ENCODE measurements at regions not wholly inside any gene's neighbourhood (a gene's known extent, or its start where the extent isn't known, plus 50 kb on each side); places are given as distances from the start of the nearest gene placed in this dataset.

DNA sequence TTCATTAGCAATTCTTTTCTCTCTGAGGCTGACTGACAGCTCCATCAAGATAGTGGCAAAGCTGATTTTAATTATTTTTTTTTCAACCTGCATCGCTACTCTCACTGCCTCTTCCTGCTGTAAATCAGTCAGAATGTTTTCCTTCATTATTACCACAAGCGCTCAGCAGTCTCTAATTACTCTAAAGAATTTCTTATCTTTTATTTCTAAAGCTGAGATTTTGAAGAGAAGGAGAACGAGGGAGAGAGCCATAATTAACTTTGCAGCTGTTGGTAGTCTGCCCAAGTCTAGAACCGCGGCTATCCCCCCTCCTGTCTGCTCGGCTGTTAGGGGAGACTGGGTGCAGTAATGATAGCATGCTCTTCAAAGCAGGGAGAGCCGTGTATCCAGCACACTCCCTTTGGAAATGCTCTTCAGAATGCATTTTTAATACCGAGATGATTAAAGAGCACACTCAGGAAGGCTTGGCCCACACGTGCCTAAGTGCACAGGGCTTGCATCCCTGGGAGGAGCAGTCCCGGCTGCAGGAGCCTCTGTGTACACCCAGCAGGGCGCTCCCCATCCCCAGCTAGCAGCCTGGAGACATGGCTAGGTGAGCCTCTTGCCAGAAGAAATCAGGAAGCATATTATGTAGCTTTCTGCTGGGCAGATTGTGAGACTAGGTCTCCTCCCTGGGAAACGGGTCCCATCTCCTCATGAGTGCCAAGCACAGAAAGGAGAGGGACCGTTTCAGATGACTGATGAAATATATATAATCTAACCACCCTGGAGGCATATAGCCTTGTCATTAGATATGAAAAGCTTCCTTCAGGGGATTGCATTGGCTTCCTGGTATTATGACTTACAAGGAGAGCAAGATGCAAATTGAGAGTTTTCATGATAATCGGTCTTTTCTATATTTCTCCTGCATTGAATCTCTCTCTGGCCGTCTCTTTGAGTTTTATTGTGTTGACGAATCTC, 555.2 kb downstream of the CMPK2 start:
- TF ChIP-seq POLR2AphosphoS5 (IDR thresholded peaks at IDR 0.05; ENCODE audit: low read depth, low read length): no peak
- TF ChIP-seq ARID2 (CRISPR knock-in tag; IDR thresholded peaks at IDR 0.05; ENCODE audit: borderline replicate concordance): no peak
- TF ChIP-seq ZBTB20 (CRISPR knock-in tag; IDR thresholded peaks at IDR 0.05; ENCODE audit: borderline replicate concordance, low read depth): no peak
- TF ChIP-seq NCOA2 (CRISPR knock-in tag; IDR thresholded peaks at IDR 0.05): no peak
- TF ChIP-seq SIN3A (IDR thresholded peaks at IDR 0.05; ENCODE audit: borderline replicate concordance, low read depth, low read length): no peak
- TF ChIP-seq, protein P1, sequence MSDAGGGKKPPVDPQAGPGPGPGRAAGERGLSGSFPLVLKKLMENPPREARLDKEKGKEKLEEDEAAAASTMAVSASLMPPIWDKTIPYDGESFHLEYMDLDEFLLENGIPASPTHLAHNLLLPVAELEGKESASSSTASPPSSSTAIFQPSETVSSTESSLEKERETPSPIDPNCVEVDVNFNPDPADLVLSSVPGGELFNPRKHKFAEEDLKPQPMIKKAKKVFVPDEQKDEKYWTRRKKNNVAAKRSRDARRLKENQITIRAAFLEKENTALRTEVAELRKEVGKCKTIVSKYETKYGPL (CRISPR knock-in tag; IDR thresholded peaks at IDR 0.05): no peak
- TF ChIP-seq YY1 (IDR thresholded peaks at IDR 0.05; ENCODE audit: insufficient read depth, insufficient replicate concordance, low read depth, low read length): no peak
- TF ChIP-seq ZNF550 (CRISPR knock-in tag; IDR thresholded peaks at IDR 0.05; ENCODE audit: borderline replicate concordance): no peak
- no peak for TF ChIP-seq NCOA5 (CRISPR knock-in tag; IDR thresholded peaks at IDR 0.05)

Data from HepG2 (cell line).